SK-N-SH treated with all-trans-retinoic acid at 6 μM for 48 hours (cell line): ENCODE measurements at regions not wholly inside any gene's neighbourhood (a gene's known extent, or its start where the extent isn't known, plus 50 kb on each side); places are given as distances from the start of the nearest gene placed in this dataset.
"Not testable (repeated sequence)": the region's sequence is repeated elsewhere in the genome, so short reads cannot be mapped to it uniquely, and the experiment has no call there.

Experiments
- ATAC-seq: fragments of 200-7000 bp; cut with Tn5 transposase; 3 replicates; pipeline ENCODE4 v1.9.1; 2020; ENCODE audit warnings: mild to moderate bottlenecking, moderate library complexity
- ARNTL ChIP-seq: fragments of 450-650 bp; formaldehyde crosslinking; IDR thresholded peaks from 2 replicates; pipeline ENCODE4 v1.5.0; 2020; ENCODE audit warnings: low read depth, mild to moderate bottlenecking, moderate library complexity, borderline replicate concordance
- BACH2 ChIP-seq: fragments of 250-450 bp; sonication (Bioruptor Pico); IDR thresholded peaks from 2 replicates; pipeline ENCODE4 v1.9.0; 2021; ENCODE audit warnings: mild to moderate bottlenecking, borderline replicate concordance
- CREB5 ChIP-seq: fragments of 250-450 bp; sonication (Bioruptor Pico); IDR thresholded peaks from 2 replicates; pipeline ENCODE4 v1.5.1; 2020; ENCODE audit warnings: low read depth, mild to moderate bottlenecking, moderate library complexity
- CSDC2 ChIP-seq: fragments of 250-450 bp; sonication (Bioruptor Pico); IDR thresholded peaks from 2 replicates; pipeline ENCODE4 v1.5.0; 2020; ENCODE audit warnings: mild to moderate bottlenecking, moderate library complexity
- CSRNP3 ChIP-seq: fragments of 250-450 bp; sonication (Bioruptor Pico); IDR thresholded peaks from 2 replicates; pipeline ENCODE4 v1.5.1; 2021; ENCODE audit warnings: mild to moderate bottlenecking, moderate library complexity
- ESRRG ChIP-seq: fragments of 250-450 bp; sonication (Bioruptor Pico); IDR thresholded peaks from 2 replicates; pipeline ENCODE4 v1.6.1; 2021; ENCODE audit warnings: mild to moderate bottlenecking
- GLIS3 ChIP-seq: fragments of 250-450 bp; sonication (Bioruptor Pico); IDR thresholded peaks from 2 replicates; pipeline ENCODE4 v1.5.0; 2020; ENCODE audit warnings: mild to moderate bottlenecking, moderate library complexity
- ISL1 ChIP-seq: fragments of 250-450 bp; sonication (Bioruptor Pico); IDR thresholded peaks from 2 replicates; pipeline ENCODE4 v2.1.2; 2022; ENCODE audit warnings: mild to moderate bottlenecking, moderate library complexity
- OSR1 ChIP-seq: fragments of 250-450 bp; sonication (Bioruptor Pico); IDR thresholded peaks from 2 replicates; pipeline ENCODE4 v1.8.0; 2022; ENCODE audit warnings: moderate library complexity, mild to moderate bottlenecking, inconsistent platforms
- POU6F1 ChIP-seq: fragments of 250-450 bp; sonication (Bioruptor Pico); IDR thresholded peaks from 2 replicates; pipeline ENCODE4 v1.8.0; 2021; ENCODE audit warnings: low read depth, mild to moderate bottlenecking, moderate library complexity, borderline replicate concordance
- PPARA ChIP-seq: fragments of 250-450 bp; sonication (Bioruptor Pico); IDR thresholded peaks from 2 replicates; pipeline ENCODE4 v1.5.0; 2020; ENCODE audit warnings: mild to moderate bottlenecking, borderline replicate concordance
- RARB ChIP-seq: fragments of 250-450 bp; sonication (Bioruptor Pico); IDR thresholded peaks from 2 replicates; pipeline ENCODE4 v1.8.0; 2021; ENCODE audit warnings: mild to moderate bottlenecking, moderate library complexity
- SNAI2 ChIP-seq: fragments of 250-450 bp; sonication (Bioruptor Pico); IDR thresholded peaks from 2 replicates; pipeline ENCODE4 v1.5.0; 2020; ENCODE audit warnings: mild to moderate bottlenecking, moderate library complexity
- TCF4 ChIP-seq: fragments of 250-450 bp; sonication (Bioruptor Pico); IDR thresholded peaks from 2 replicates; pipeline ENCODE4 v1.8.0; 2021; ENCODE audit warnings: mild to moderate bottlenecking, moderate library complexity, borderline replicate concordance
- TOX ChIP-seq: fragments of 250-450 bp; sonication (Bioruptor Pico); IDR thresholded peaks from 2 replicates; pipeline ENCODE4 v1.8.0; 2021; ENCODE audit warnings: mild to moderate bottlenecking, moderate library complexity, borderline replicate concordance
- TSHZ2 ChIP-seq: fragments of 250-450 bp; sonication (Bioruptor Pico); IDR thresholded peaks from 2 replicates; pipeline ENCODE4 v1.5.0; 2020; ENCODE audit warnings: mild to moderate bottlenecking, moderate library complexity
- ZC3H10 ChIP-seq: fragments of 250-450 bp; sonication (Bioruptor Pico); IDR thresholded peaks from 2 replicates; pipeline ENCODE4 v1.5.1; 2021; ENCODE audit warnings: mild to moderate bottlenecking, moderate library complexity
- ZFP3 ChIP-seq: fragments of 250-450 bp; sonication (Bioruptor Pico); IDR thresholded peaks from 2 replicates; pipeline ENCODE4 v1.5.0; 2020; ENCODE audit warnings: mild to moderate bottlenecking, moderate library complexity
- ZFP30 ChIP-seq: fragments of 450-650 bp; formaldehyde crosslinking; IDR thresholded peaks from 2 replicates; pipeline ENCODE4 v1.5.0; 2022; ENCODE audit warnings: mild to moderate bottlenecking, moderate library complexity
- ZNF565 ChIP-seq: fragments of 450-650 bp; formaldehyde crosslinking; conservative IDR thresholded peaks from 2 replicates; pipeline ENCODE4 v1.5.0; 2020; ENCODE audit warnings: low read depth, mild to moderate bottlenecking, moderate library complexity
- ZNF70 ChIP-seq: fragments of 450-650 bp; formaldehyde crosslinking; IDR thresholded peaks from 2 replicates; pipeline ENCODE4 v1.5.0; 2020; ENCODE audit warnings: mild to moderate bottlenecking, moderate library complexity
- ZNF8 ChIP-seq: fragments of 450-650 bp; formaldehyde crosslinking; IDR thresholded peaks from 2 replicates; pipeline ENCODE4 v1.5.0; 2020; ENCODE audit warnings: mild to moderate bottlenecking, moderate library complexity

- TF ChIP-seq PPARA (no peak), RARB (CRISPR knock-in tag) (no peak), TCF4 (CRISPR knock-in tag) (no peak), ISL1 (CRISPR knock-in tag) (no peak), BACH2 (CRISPR knock-in tag) (no peak), POU6F1 (CRISPR knock-in tag) (no peak)
- ATAC-seq, result no peak
These were observed 866.0 kb downstream of the LTN1 start for GRCh38 chr21:28126521-28127174.

- no peak for ATAC-seq
- no peak for TF ChIP-seq ESRRG
- TF ChIP-seq ZNF70 (CRISPR knock-in tag), result no peak
- TF ChIP-seq CSRNP3 (CRISPR knock-in tag), result no peak
- TF ChIP-seq ZC3H10 (CRISPR knock-in tag), result no peak
- TF ChIP-seq TSHZ2, result no peak
- no peak for TF ChIP-seq ZFP30 (CRISPR knock-in tag)
- TF ChIP-seq GLIS3 (CRISPR knock-in tag), result no peak
- no peak for TF ChIP-seq OSR1 (CRISPR knock-in tag)
- TF ChIP-seq ZNF8 (CRISPR knock-in tag), result no peak
- no peak for TF ChIP-seq ARNTL (CRISPR knock-in tag)
- TF ChIP-seq SNAI2 (CRISPR knock-in tag), result no peak
- TF ChIP-seq TOX (CRISPR knock-in tag), result no peak
- no peak for TF ChIP-seq PPARA
- TF ChIP-seq RARB (CRISPR knock-in tag), result no peak
- TF ChIP-seq, all 23 proteins: peak for 0
These were observed 868.1 kb downstream of the LTN1 start for GRCh38 chr21:28124541-28124940.

GRCh38 chr21:28118570-28118969 lies 874.1 kb downstream of the LTN1 start:
- ATAC-seq, result no peak
- no peak for TF ChIP-seq CSDC2 (CRISPR knock-in tag)
- no peak for TF ChIP-seq SNAI2 (CRISPR knock-in tag)
- no peak for TF ChIP-seq ZNF70 (CRISPR knock-in tag)
- TF ChIP-seq PPARA, result no peak
- no peak for TF ChIP-seq OSR1 (CRISPR knock-in tag)
- no peak for TF ChIP-seq TCF4 (CRISPR knock-in tag)
- no peak for TF ChIP-seq CREB5
- no peak for TF ChIP-seq ESRRG
- no peak for TF ChIP-seq CSRNP3 (CRISPR knock-in tag)
- no peak for TF ChIP-seq TSHZ2
- no peak for TF ChIP-seq ARNTL (CRISPR knock-in tag)
- no peak for TF ChIP-seq ZNF565 (CRISPR knock-in tag)
- no peak for TF ChIP-seq ZFP3 (CRISPR knock-in tag)
- TF ChIP-seq POU6F1 (CRISPR knock-in tag), result no peak
- no peak for TF ChIP-seq BACH2 (CRISPR knock-in tag)
- no peak for TF ChIP-seq ZFP30 (CRISPR knock-in tag)
- TF ChIP-seq RARB (CRISPR knock-in tag), result no peak
- TF ChIP-seq ZNF8 (CRISPR knock-in tag), result no peak

GRCh38 chr21:28114986-28115385 lies 877.7 kb downstream of the LTN1 start:
- not testable (repeated sequence) for ATAC-seq
